Aorta (tissue), 5 donors: ENCODE measurements at regions not wholly inside any gene's neighbourhood (a gene's known extent, or its start where the extent isn't known, plus 50 kb on each side); places are given as distances from the start of the nearest gene placed in this dataset.

Experiments used
- ATAC-seq: fragments of 200-7000 bp; cut with Tn5 transposase; one replicate; pipeline ENCODE4 v1.9.1; 2022; ENCODE audit warnings: moderate library complexity; ENCODE audit not compliant: low FRiP score
- DNase-seq, 2 donors: peaks; one replicate each; pipeline ENCODE4 v3.0.0-alpha.2; 2020
- H3K27ac ChIP-seq, 2 donors: one replicate each; pipeline ENCODE4 v1.5.1; 2013; ENCODE audit warnings: low read length in 2 of 2, mild to moderate bottlenecking in 2 of 2, moderate library complexity in 2 of 2, control low read depth in 1 of 2, inconsistent platforms in 1 of 2, low read depth in 1 of 2
- H3K27me3 ChIP-seq, 2 donors: one replicate each; pipeline ENCODE4 v1.6.1; 2013; ENCODE audit warnings: control low read depth in 1 of 2, low read length in 1 of 2, mild to moderate bottlenecking in 1 of 2, moderate library complexity in 1 of 2; ENCODE audit not compliant: insufficient read depth in 2 of 2, control insufficient read depth in 1 of 2
- H3K36me3 ChIP-seq, 2 donors: one replicate each; pipeline ENCODE4 v1.6.1; 2013; ENCODE audit warnings: control low read depth in 1 of 2, low read length in 1 of 2, mild to moderate bottlenecking in 1 of 2; ENCODE audit not compliant: insufficient read depth in 2 of 2, control insufficient read depth in 1 of 2
- H3K4me1 ChIP-seq, 2 donors: one replicate each; pipeline ENCODE4 v1.6.1; 2013; ENCODE audit warnings: low read length in 2 of 2, control low read depth in 1 of 2, mild to moderate bottlenecking in 1 of 2, moderate library complexity in 1 of 2; ENCODE audit not compliant: insufficient read depth in 2 of 2, control insufficient read depth in 1 of 2
- H3K4me3 ChIP-seq, 2 donors: one replicate each; pipeline ENCODE4 v1.5.1; 2013; ENCODE audit warnings: low read length in 2 of 2, control low read depth in 1 of 2, mild to moderate bottlenecking in 1 of 2
- H3K9me3 ChIP-seq: one replicate; pipeline ENCODE4 v1.6.1; 2013; ENCODE audit warnings: mild to moderate bottlenecking, low read length; ENCODE audit not compliant: control insufficient read depth
- WGBS, 2 donors: extraction: QIAGEN DNeasy Blood & Tissue Kit; methylation state at CpG; one replicate each; pipeline ENCODE4 v1.1.7; 2013; 5-methylcytosine and 5-hydroxymethylcytosine counted together
- intact Hi-C, 2 donors: fragments of 100-400 bp; cut with DNase I; formaldehyde crosslinking; loops; one replicate each; pipeline versions ENCODE4 v1.14.2 to v1.15.0; 2022
- donor health status: healthy with polysubstance abuse.
- donor health status: Bipolar disorder and iron deficiency.
- donor health status: DM: no; HTN: no; CAD: no.
- donor health status: DM: no; HTN: no; CAD: no.
- donor health status: DM: yes; HTN: yes; CAD: no.

DNA sequence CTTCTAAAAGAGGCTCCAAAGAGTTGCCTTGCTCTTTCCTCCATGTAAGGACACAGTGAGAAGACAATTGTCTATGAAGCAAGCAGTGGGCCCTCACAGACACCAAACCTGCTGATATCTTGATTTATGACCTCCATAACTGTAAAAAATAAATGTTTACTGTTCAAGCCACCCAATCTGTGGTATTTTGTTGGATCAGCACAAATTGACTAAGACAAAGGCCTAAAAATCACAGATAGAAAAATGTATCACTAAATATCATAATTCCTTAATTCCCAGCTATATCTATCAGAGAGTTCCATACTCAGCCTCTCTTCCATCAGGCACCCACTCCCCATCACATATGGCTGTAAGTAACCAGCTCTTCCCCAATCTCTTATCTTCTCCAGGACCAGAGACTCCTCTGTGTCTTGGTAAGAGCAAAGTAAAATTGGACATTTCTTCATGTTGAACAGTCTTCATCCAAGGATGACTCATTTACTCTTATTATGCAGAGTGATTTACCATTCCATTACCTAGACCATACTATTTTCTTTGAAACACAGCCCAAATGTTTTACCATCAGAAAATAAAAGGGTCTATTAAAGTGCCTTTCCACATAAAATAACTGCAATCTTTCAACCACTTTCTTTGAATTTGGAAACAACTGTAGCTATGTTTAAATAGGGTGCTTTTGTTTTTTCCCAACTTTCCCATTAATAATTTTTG, 503.6 kb downstream of the MRPL39 start:
- Histone ChIP-seq H3K27ac (no peak overlapping the region), H3K9me3 (no peaks in the 10 kb centered on the region), H3K27me3 (no peaks in the 10 kb centered on the region), H3K4me3 (no peak overlapping the region), H3K4me1 (no peaks in the 10 kb centered on the region), H3K36me3 (no peaks in the 10 kb centered on the region)
- intact Hi-C loops, result no loop called here
- DNase-seq (no peak), ATAC-seq (no peak)

DNA sequence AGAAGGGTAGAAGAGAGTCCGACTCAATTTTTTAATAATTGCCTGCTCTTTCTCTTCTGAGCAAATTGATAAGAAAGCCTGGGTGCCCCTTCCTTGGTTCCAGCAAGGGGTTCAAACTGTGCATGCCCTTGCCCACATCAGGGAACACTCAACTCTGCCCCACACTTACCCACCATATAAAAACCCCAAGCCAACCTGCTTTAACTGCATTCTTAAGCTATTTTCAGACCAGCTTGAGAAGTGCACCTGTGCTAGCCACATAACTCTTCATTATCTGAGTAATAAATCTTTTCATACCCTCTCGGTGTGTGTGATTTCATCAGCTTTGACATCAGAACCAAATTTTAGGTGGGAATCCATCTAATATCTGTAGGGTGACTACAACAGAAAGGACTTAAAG, 509.6 kb downstream of the MRPL39 start:
- Histone ChIP-seq H3K4me1 (no peaks in the 10 kb centered on the region), H3K9me3 (peaks cover 1% of the 10 kb centered on the region), H3K4me3 (no peak overlapping the region), H3K36me3 (no peaks in the 10 kb centered on the region), H3K27ac (no peak overlapping the region), H3K27me3 (no peaks in the 10 kb centered on the region)
- ATAC-seq (no peak), DNase-seq (no peak)
- intact Hi-C loops, result no loop called here
- WGBS, 2 donors, result 70 to 75% methylated on average over 2 of the region's 2 CpGs

DNA sequence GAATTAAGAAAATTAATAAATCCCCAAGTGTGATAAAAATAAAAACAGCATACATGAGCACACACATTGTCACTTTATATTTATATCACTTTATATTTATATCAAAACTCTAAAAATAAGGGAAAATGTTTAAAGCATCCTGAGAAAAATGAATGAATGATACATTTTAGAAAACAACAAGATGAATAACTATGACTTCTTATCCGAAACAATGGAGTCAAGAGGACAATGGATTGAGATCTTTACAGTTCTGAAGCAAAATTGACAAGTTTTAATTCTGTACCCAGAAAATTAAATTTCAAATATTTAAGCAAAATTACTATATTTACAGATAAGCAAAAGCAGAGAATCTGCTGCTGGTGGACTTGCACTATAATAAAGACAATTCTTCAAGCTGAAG, 512.6 kb downstream of the MRPL39 start:
- Histone ChIP-seq H3K4me3 (no peak overlapping the region), H3K9me3 (peaks cover 1% of the 10 kb centered on the region), H3K27ac (no peak overlapping the region), H3K4me1 (no peaks in the 10 kb centered on the region), H3K36me3 (no peaks in the 10 kb centered on the region), H3K27me3 (no peaks in the 10 kb centered on the region)
- DNase-seq, result no peak
- 77 to 82% methylated on average over 1 of the region's 1 CpG for WGBS, 2 donors
- intact Hi-C loops, result no loop called here
- ATAC-seq, result no peak

DNA sequence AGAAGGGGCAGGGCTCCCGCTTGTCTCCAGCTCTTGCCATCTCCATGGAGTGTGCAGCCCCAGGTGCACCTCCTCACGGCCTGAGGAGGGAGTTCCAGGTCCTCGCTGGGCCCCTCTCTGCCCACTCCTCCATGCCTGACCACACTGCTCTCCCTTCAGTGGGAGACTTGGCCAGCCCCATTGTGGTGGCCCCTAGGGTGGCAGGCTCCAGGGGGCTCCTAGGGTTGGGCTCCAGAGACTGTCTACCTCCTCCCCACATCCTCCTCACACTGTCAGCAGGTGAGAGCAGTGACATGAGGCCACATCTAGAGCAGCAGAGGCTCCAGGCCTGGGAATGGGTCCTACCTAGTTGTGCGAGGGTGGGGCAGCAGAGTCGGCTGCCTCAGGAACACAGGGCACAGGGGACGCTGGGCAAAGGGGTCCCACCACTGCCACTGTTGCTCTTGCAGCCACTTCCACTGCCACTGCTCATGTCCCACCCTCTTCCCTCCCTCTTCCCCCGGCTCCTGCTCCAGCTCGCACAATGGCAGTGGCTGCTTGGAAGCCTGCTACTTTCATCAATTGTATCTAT, 514.8 kb downstream of the MRPL39 start:
- H3K4me3 ChIP-seq, result no peak overlapping the region
- ATAC-seq (peak; percentile 46), DNase-seq (peak in 1 of 2 donors; percentile 66)
- WGBS, 2 donors, result 84 to 87% methylated on average over 8 of the region's 8 CpGs
- no peaks in the 10 kb centered on the region for H3K36me3 ChIP-seq
- H3K4me1 ChIP-seq, result no peaks in the 10 kb centered on the region
- peaks cover 1% of the 10 kb centered on the region for H3K9me3 ChIP-seq
- H3K27me3 ChIP-seq, result no peaks in the 10 kb centered on the region
- intact Hi-C loops, result no loop called here
- H3K27ac ChIP-seq, result no peak overlapping the region

DNA sequence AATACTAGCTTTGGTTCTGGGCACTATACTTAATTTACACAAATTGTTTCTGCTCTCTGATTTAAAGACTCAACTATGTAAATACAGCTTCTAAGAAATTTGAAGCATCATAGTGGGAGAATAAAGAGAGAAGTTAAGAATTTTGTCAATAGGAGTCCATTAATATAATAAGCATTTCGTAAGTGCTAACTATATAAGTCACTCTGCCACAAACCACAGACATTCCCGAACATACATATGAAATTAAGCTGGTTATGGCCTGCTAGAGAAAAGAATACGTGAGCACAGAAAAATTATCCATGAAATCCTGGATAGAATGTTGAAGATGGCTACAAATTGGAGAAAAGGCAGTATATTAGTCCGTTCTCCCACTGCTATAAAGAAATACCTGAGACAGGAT, 526.2 kb downstream of the MRPL39 start:
- Histone ChIP-seq H3K4me3 (no peak overlapping the region), H3K27me3 (no peaks in the 10 kb centered on the region), H3K36me3 (no peaks in the 10 kb centered on the region), H3K9me3 (no peaks in the 10 kb centered on the region), H3K4me1 (no peaks in the 10 kb centered on the region), H3K27ac (no peak overlapping the region)
- DNase-seq, result no peak
- no peak for ATAC-seq
- WGBS, 2 donors, result 84 to 85% methylated on average over 4 of the region's 4 CpGs
- intact Hi-C loops, result no loop called here

DNA sequence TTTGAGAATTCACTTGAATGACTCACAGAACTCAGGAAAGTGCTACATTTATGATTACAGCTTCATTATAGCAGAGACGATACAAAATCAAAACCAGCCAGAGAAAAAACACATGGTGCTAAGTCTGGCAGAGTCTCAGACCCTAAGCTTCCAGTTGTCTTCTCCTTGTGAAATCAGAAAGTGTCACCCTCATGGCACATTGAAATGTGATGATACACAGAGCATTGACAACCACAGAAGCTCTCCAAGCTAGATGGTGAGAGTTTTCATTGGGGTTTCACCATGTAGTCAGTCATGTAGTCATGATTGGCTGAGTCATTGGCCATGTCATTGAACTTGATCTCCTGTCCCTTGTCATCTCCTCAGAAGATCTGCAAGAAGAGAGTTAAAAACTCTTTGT, 526.6 kb downstream of the MRPL39 start:
- 83% methylated on average over 1 of the region's 1 CpG for WGBS, 2 donors
- intact Hi-C loops, result no loop called here
- DNase-seq (no peak), ATAC-seq (no peak)
- Histone ChIP-seq H3K27me3 (no peaks in the 10 kb centered on the region), H3K9me3 (no peaks in the 10 kb centered on the region), H3K36me3 (no peaks in the 10 kb centered on the region), H3K27ac (no peak overlapping the region), H3K4me1 (no peaks in the 10 kb centered on the region), H3K4me3 (no peak overlapping the region)

DNA sequence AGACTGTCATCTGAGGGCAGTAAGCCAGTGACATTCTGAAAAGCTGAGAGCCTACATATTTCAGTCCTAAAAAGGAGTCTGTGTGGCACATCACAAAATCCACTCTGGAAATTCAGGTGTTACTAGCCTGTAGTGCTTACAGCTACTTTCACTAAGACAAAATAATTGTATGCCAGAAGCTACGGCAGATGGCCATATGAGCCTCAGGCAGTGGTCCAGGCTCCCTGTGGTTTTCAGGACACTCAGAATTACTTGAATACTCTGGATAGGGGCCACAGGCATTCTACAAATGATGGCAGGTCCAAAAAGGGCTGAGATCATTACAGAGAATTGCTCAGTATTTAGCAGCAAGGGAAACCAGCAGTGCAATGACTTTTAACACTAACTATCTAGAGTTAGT, 527.1 kb downstream of the MRPL39 start:
- no peak for DNase-seq
- intact Hi-C loops, result no loop called here
- Histone ChIP-seq H3K4me1 (no peaks in the 10 kb centered on the region), H3K36me3 (no peaks in the 10 kb centered on the region), H3K4me3 (no peak overlapping the region), H3K27me3 (no peaks in the 10 kb centered on the region), H3K9me3 (no peaks in the 10 kb centered on the region), H3K27ac (no peak overlapping the region)
- 70 to 74% methylated on average over 1 of the region's 1 CpG for WGBS, 2 donors
- no peak for ATAC-seq

DNA sequence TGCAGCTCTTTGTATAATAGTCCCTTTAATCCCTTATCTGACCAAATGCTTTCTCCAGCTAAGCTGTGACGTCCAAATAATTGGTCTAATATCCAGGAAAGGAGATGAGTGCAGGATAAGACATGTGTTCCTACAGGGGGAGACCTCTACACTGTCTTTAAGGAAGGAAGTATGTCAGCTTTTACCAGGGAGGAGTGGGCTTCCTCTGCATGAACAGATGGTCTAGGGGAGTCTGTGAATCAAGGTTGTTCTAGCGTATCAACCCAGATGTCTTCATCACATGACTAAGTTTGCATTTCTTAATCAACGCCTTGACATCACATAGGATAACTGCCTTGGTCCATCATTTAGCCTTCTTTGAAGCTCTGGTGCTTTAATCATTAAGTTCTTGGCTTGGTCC, 528.2 kb downstream of the MRPL39 start:
- 70 to 72% methylated on average over 3 of the region's 3 CpGs for WGBS, 2 donors
- H3K9me3 ChIP-seq, result no peaks in the 10 kb centered on the region

DNA sequence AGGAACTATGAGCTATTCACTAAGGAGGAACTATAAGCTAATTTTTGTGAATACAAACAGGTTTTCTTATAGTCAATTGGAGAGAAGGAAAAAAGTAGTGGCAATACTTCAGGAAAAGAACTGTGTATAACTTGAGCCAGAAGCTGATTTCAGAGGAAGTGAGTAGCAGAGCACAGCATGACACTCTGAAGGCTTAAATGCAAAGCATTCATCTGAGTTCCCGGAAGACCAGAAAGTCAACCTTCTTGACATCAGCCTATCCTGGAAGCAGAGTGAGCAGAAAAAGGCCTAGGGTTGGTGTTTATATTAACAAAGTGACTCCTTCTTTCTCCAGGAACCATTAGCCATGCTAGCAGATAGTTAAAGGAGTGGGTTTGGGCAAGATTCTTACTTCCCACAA, 545.2 kb downstream of the MRPL39 start:
- no peak overlapping the region for H3K27ac ChIP-seq
- ATAC-seq (no peak), DNase-seq (no peak)
- H3K4me3 ChIP-seq, result no peak overlapping the region
- WGBS, 2 donors, result 26 to 43% methylated on average over 1 of the region's 1 CpG
- no peaks in the 10 kb centered on the region for H3K9me3 ChIP-seq
- intact Hi-C loops, result no loop called here
- no peaks in the 10 kb centered on the region for H3K27me3 ChIP-seq
- H3K4me1 ChIP-seq, result no peaks in the 10 kb centered on the region
- H3K36me3 ChIP-seq, result no peaks in the 10 kb centered on the region

More for the DNA sequence above, 528.2 kb downstream of the MRPL39 start:
- intact Hi-C loops, result no loop called here
- no peak overlapping the region for H3K4me3 ChIP-seq
- no peaks in the 10 kb centered on the region for H3K27me3 ChIP-seq
- no peak overlapping the region for H3K27ac ChIP-seq
- no peaks in the 10 kb centered on the region for H3K4me1 ChIP-seq
- ATAC-seq (no peak), DNase-seq (no peak)
- no peaks in the 10 kb centered on the region for H3K36me3 ChIP-seq
